H1 (cell line): ENCODE measurements at regions not wholly inside any gene's neighbourhood (a gene's known extent, or its start where the extent isn't known, plus 50 kb on each side); places are given as distances from the start of the nearest gene placed in this dataset.
A peak's percentile ranks its signal among the peaks of the same experiment; 100 is the strongest.

Source experiments
- CTCF ChIA-PET: fragments of 300-600 bp; sonication (Branson Sonifier 250); formaldehyde crosslinking; loops from one replicate; lab custom pipeline; 2021; ENCODE audit not compliant: partially characterized antibody; lab: Charles Lee
- POLR2A ChIA-PET: fragments of 300-600 bp; sonication (Branson Sonifier 250); formaldehyde crosslinking; loops from one replicate; lab custom pipeline; 2021; ENCODE audit warnings: inconsistent platforms; ENCODE audit not compliant: partially characterized antibody; lab: Charles Lee
- DNase-seq, 2 experiments: peaks; one replicate each; pipeline versions ENCODE4 v3.0.0 to v3.0.0-alpha.2; 2010 to 2022; ENCODE audit warnings: low spot score in 2 of 2, low read depth in 1 of 2, mixed read lengths in 1 of 2
- FAIRE-seq: peaks from 2 replicates; lab custom pipeline; 2011; peaks lifted over from hg19 to GRCh38; lab: Jason Lieb, UNC
- H2AFZ ChIP-seq: 2 replicates; pipeline ENCODE4 v1.8.1; 2012; ENCODE audit warnings: low read length, inconsistent platforms
- H2AK5ac ChIP-seq: 2 replicates; pipeline ENCODE4 v1.6.1; 2013; ENCODE audit warnings: low read depth, low read length
- H2BK120ac ChIP-seq: replicated peaks from 2 replicates; pipeline ENCODE3; 2013; ENCODE audit warnings: low read depth, low read length, inconsistent platforms
- H2BK12ac ChIP-seq: 2 replicates; pipeline ENCODE4 v1.6.1; 2013; ENCODE audit warnings: low read depth, low read length
- H2BK15ac ChIP-seq: 2 replicates; pipeline ENCODE4 v1.6.1; 2013; ENCODE audit warnings: low read length
- H2BK20ac ChIP-seq: 2 replicates; pipeline ENCODE4 v1.6.1; 2013; ENCODE audit warnings: low read length
- H2BK5ac ChIP-seq: 2 replicates; pipeline ENCODE4 v1.6.1; 2013; ENCODE audit warnings: low read depth, low read length
- H3K14ac ChIP-seq: 2 replicates; pipeline ENCODE4 v1.6.1; 2013; ENCODE audit warnings: inconsistent platforms; ENCODE audit not compliant: insufficient read length
- H3K18ac ChIP-seq: 2 replicates; pipeline ENCODE4 v1.6.1; 2013; ENCODE audit warnings: low read length; ENCODE audit errors: extremely low read depth
- H3K23ac ChIP-seq: 2 replicates; pipeline ENCODE4 v1.6.1; 2013; ENCODE audit warnings: inconsistent platforms; ENCODE audit not compliant: insufficient read length
- H3K23me2 ChIP-seq: 2 replicates; pipeline ENCODE4 v1.6.1; 2013; ENCODE audit warnings: low read depth, low read length
- H3K27ac ChIP-seq: 2 replicates; pipeline ENCODE4 v1.6.1; 2011; ENCODE audit warnings: low read depth, low read length, inconsistent platforms
- H3K27me3 ChIP-seq, 4 experiments: replicated peaks in 1 of 4; 1 replicate in 1 of 4; 2 replicates in 3 of 4; pipeline versions ENCODE4 v1.6.1 to v1.8.1; 2011 to 2013; ENCODE audit warnings: low read length in 3 of 4, mild to moderate bottlenecking in 3 of 4, inconsistent platforms in 2 of 4, mixed read lengths in 2 of 4, moderate library complexity in 1 of 4; ENCODE audit not compliant: control insufficient read depth in 3 of 4, insufficient read depth in 3 of 4; ENCODE audit errors: extremely low read depth in 1 of 4
- H3K36me3 ChIP-seq, 4 experiments: 2 replicates each; pipeline versions ENCODE4 v1.6.1 to v1.8.1; 2011 to 2013; ENCODE audit warnings: mild to moderate bottlenecking in 4 of 4, low read length in 3 of 4, moderate library complexity in 2 of 4, control low read depth in 1 of 4, inconsistent platforms in 1 of 4; ENCODE audit not compliant: insufficient read depth in 4 of 4, control insufficient read depth in 2 of 4
- H3K4ac ChIP-seq: replicated peaks from 2 replicates; pipeline ENCODE3; 2013; ENCODE audit warnings: low read length, low read depth, mixed read lengths, inconsistent platforms; ENCODE audit not compliant: insufficient read length
- H3K4me1 ChIP-seq, 4 experiments: replicated peaks in 1 of 4; 1 replicate in 1 of 4; 2 replicates in 3 of 4; pipeline versions ENCODE4 v1.6.1 to v1.8.1; 2011 to 2013; ENCODE audit warnings: low read length in 3 of 4, inconsistent platforms in 2 of 4, mixed read lengths in 1 of 4; ENCODE audit not compliant: insufficient read depth in 4 of 4, control insufficient read depth in 3 of 4
- H3K4me2 ChIP-seq, 2 experiments: 2 replicates each; pipeline versions ENCODE4 v1.6.1 to v1.8.1; 2011 to 2013; ENCODE audit warnings: low read depth in 2 of 2, low read length in 2 of 2, control low read depth in 1 of 2, inconsistent platforms in 1 of 2, mild to moderate bottlenecking in 1 of 2; ENCODE audit not compliant: insufficient read depth in 1 of 2
- H3K4me3 ChIP-seq, 4 experiments: fragments of 200-600, 300-600 bp in 1 of 4; sonication (generic), shearing (Covaris generic), sonication (Bioruptor Twin) in 1 of 4; 2 replicates each; pipeline versions ENCODE4 v1.5.1 to v1.8.1; 2011 to 2016; ENCODE audit warnings: low read length in 4 of 4, low read depth in 3 of 4, control low read depth in 2 of 4, inconsistent platforms in 2 of 4, mild to moderate bottlenecking in 2 of 4, mixed read lengths in 1 of 4, moderate library complexity in 1 of 4; ENCODE audit not compliant: insufficient read depth in 2 of 4; ENCODE audit errors: extremely low read depth in 1 of 4
- H3K56ac ChIP-seq: replicated peaks from 2 replicates; pipeline ENCODE3; 2013; ENCODE audit warnings: low read depth, mild to moderate bottlenecking, mixed read lengths, low read length, inconsistent platforms; ENCODE audit not compliant: insufficient read length
- H3K79me1 ChIP-seq: 2 replicates; pipeline ENCODE4 v1.6.1; 2013; ENCODE audit warnings: low read depth, low read length, control low read depth
- H3K79me2 ChIP-seq, 2 experiments: 2 replicates each; pipeline versions ENCODE4 v1.6.1 to v1.8.1; 2012 to 2013; ENCODE audit warnings: low read length in 2 of 2, mild to moderate bottlenecking in 2 of 2, inconsistent platforms in 1 of 2; ENCODE audit not compliant: insufficient read depth in 2 of 2, control insufficient read depth in 1 of 2
- H3K9ac ChIP-seq, 4 experiments: replicated peaks in 1 of 4; 1 replicate in 1 of 4; 2 replicates in 3 of 4; pipeline versions ENCODE4 v1.6.1 to v1.8.1; 2011 to 2013; ENCODE audit warnings: low read depth in 3 of 4, low read length in 3 of 4, control low read depth in 2 of 4, mild to moderate bottlenecking in 2 of 4, moderate library complexity in 2 of 4, inconsistent platforms in 1 of 4; ENCODE audit errors: extremely low read depth in 1 of 4
- H3K9me3 ChIP-seq, 2 experiments: 2 replicates each; pipeline versions ENCODE4 v1.6.1 to v1.8.1; 2012 to 2013; ENCODE audit warnings: mild to moderate bottlenecking in 2 of 2, moderate library complexity in 2 of 2, control low read depth in 1 of 2, inconsistent platforms in 1 of 2, low read depth in 1 of 2, low read length in 1 of 2, mixed read lengths in 1 of 2; ENCODE audit not compliant: insufficient read depth in 2 of 2
- H4K20me1 ChIP-seq, 2 experiments: replicated peaks in 1 of 2; 2 replicates each; pipeline versions ENCODE3 to v1.8.1; 2011 to 2013; ENCODE audit warnings: inconsistent platforms in 2 of 2, low read length in 2 of 2, mild to moderate bottlenecking in 1 of 2; ENCODE audit not compliant: insufficient read depth in 2 of 2, control insufficient read depth in 1 of 2
- H4K5ac ChIP-seq: 2 replicates; pipeline ENCODE4 v1.6.1; 2013; ENCODE audit warnings: low read length, low read depth, mixed read lengths, inconsistent platforms; ENCODE audit not compliant: insufficient read length
- H4K8ac ChIP-seq: 2 replicates; pipeline ENCODE4 v1.8.0; 2013; ENCODE audit warnings: mild to moderate bottlenecking, moderate library complexity, low read length, inconsistent platforms; ENCODE audit not compliant: insufficient read depth; ENCODE audit errors: extremely low read depth
- H4K91ac ChIP-seq: replicated peaks from 2 replicates; pipeline ENCODE3; 2013; ENCODE audit warnings: low read length, mixed read lengths, inconsistent platforms; ENCODE audit not compliant: insufficient read length
- BRCA1 ChIP-seq: IDR thresholded peaks from 2 replicates; pipeline ENCODE4 v1.6.1; 2012; ENCODE audit warnings: low read depth, low read length, improper control_type of control experiment
- CBX5 ChIP-seq: fragments of 300-800, 300-1000 bp; sonication (generic); IDR thresholded peaks from 2 replicates; pipeline ENCODE4 v1.7.1; 2016; ENCODE audit warnings: antibody characterized with exemption, low read length, low read depth
- CBX8 ChIP-seq: fragments of 300-800, 300-1000 bp; sonication (generic); IDR thresholded peaks from 2 replicates; pipeline ENCODE4 v1.7.1; 2016; ENCODE audit warnings: low read depth, low read length, borderline replicate concordance
- CHD1 ChIP-seq: IDR thresholded peaks from 2 replicates; pipeline ENCODE4 v1.6.1; 2012; ENCODE audit warnings: low read depth, low read length, improper control_type of control experiment
- FOSL1 ChIP-seq: IDR thresholded peaks from 2 replicates; pipeline ENCODE4 v1.6.1; 2011; ENCODE audit warnings: mild to moderate bottlenecking, low read depth, low read length, moderate library complexity; ENCODE audit not compliant: insufficient read depth
- JUND ChIP-seq: IDR thresholded peaks from 2 replicates; pipeline ENCODE4 v1.6.1; 2011; ENCODE audit warnings: mild to moderate bottlenecking, improper control_type of control experiment, low read length
- KDM1A ChIP-seq: fragments of 200-600, 300-600 bp; sonication (generic); IDR thresholded peaks from 2 replicates; pipeline ENCODE4 v1.7.1; 2016; ENCODE audit warnings: mild to moderate bottlenecking, low read length, borderline replicate concordance
- RNF2 ChIP-seq: fragments of 200-900, 300-1000 bp; sonication (generic); IDR thresholded peaks from 2 replicates; pipeline ENCODE4 v1.7.1; 2016; ENCODE audit warnings: borderline replicate concordance, low read depth, mild to moderate bottlenecking, antibody characterized with exemption, low read length; ENCODE audit not compliant: poor library complexity, severe bottlenecking; ENCODE audit errors: missing control alignments
- SAP30 ChIP-seq: fragments of 300-600 bp; sonication (generic); IDR thresholded peaks from 2 replicates; pipeline ENCODE4 v1.7.1; 2012; ENCODE audit warnings: low read length, moderate library complexity, mild to moderate bottlenecking, inconsistent platforms; ENCODE audit not compliant: insufficient read depth, insufficient replicate concordance
- SP4 ChIP-seq: IDR thresholded peaks from 2 replicates; pipeline ENCODE4 v1.6.1; 2012; ENCODE audit warnings: low read length, inconsistent platforms
- ZNF274 ChIP-seq: IDR thresholded peaks from 2 replicates; pipeline ENCODE4 v1.7.0; 2012; ENCODE audit warnings: low read length, borderline replicate concordance; ENCODE audit errors: extremely low read depth
- WGBS, 2 experiments: shearing (Covaris generic) in 1 of 2; methylation state at CpG; one replicate each; pipeline versions ENCODE4 v1.1.6 to v1.1.7; 2013 to 2015; ENCODE audit warnings: low lambda C conversion rate in 2 of 2, mixed read lengths in 2 of 2, inconsistent platforms in 1 of 2, low coverage in 1 of 2, missing lambda C conversion rate in 1 of 2; ENCODE audit not compliant: insufficient replicate concordance in 2 of 2, insufficient coverage in 1 of 2, insufficient read length in 1 of 2; ENCODE audit errors: extremely low coverage in 1 of 2, missing lambda C conversion rate in 1 of 2; 5-methylcytosine and 5-hydroxymethylcytosine counted together
- TF ChIP-seq, protein P1 (sequence below), 3 experiments: IDR thresholded peaks; 1 replicate in 2 of 3; 2 replicates in 1 of 3; pipeline versions ENCODE4 v1.5.1 to v1.6.1; 2011; ENCODE audit warnings: low read length in 3 of 3, mild to moderate bottlenecking in 3 of 3, inconsistent platforms in 2 of 3, low read depth in 1 of 3, moderate library complexity in 1 of 3; ENCODE audit not compliant: insufficient read depth in 1 of 3; ENCODE audit errors: control extremely low read depth in 1 of 3

- H4K5ac ChIP-seq, result no peak overlapping the region
- no peaks in the 10 kb centered on the region for H3K79me1 ChIP-seq
- POLR2A ChIA-PET, result no interaction called here
- TF ChIP-seq CHD1 (no peak), RNF2 (no peak), KDM1A (no peak), SAP30 (no peak), ZNF274 (no peak), CBX5 (no peak), SP4 (no peak), CBX8 (no peak), JUND (no peak), FOSL1 (no peak), BRCA1 (no peak)
- TF ChIP-seq, protein P1, sequence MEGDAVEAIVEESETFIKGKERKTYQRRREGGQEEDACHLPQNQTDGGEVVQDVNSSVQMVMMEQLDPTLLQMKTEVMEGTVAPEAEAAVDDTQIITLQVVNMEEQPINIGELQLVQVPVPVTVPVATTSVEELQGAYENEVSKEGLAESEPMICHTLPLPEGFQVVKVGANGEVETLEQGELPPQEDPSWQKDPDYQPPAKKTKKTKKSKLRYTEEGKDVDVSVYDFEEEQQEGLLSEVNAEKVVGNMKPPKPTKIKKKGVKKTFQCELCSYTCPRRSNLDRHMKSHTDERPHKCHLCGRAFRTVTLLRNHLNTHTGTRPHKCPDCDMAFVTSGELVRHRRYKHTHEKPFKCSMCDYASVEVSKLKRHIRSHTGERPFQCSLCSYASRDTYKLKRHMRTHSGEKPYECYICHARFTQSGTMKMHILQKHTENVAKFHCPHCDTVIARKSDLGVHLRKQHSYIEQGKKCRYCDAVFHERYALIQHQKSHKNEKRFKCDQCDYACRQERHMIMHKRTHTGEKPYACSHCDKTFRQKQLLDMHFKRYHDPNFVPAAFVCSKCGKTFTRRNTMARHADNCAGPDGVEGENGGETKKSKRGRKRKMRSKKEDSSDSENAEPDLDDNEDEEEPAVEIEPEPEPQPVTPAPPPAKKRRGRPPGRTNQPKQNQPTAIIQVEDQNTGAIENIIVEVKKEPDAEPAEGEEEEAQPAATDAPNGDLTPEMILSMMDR (IDR thresholded peaks at IDR 0.05; ENCODE audit: control extremely low read depth in 1 of 3, insufficient read depth in 1 of 3, low read depth in 1 of 3, low read length in 3 of 3), result no peak
These were observed 425.3 kb downstream of the KIF16B start for GRCh38 chr20:16147916-16148315.

More at GRCh38 chr20:16147916-16148315, 425.3 kb downstream of the KIF16B start:
- Histone ChIP-seq H2AFZ (peak overlapping the region; percentile 77; the same call in 1 of the 2 replicates), H3K4ac (no peak overlapping the region), H2BK120ac (no peak overlapping the region), H2BK12ac (no peak overlapping the region), H3K4me1 (no peaks in the 10 kb centered on the region), H3K4me2 (no peak overlapping the region), H4K20me1 (no peaks in the 10 kb centered on the region), H2BK20ac (no peak overlapping the region), H3K79me2 (no peaks in the 10 kb centered on the region), H4K8ac (no peak overlapping the region), H2BK5ac (no peak overlapping the region), H3K9me3 (no peaks in the 10 kb centered on the region), H3K4me3 (no peak overlapping the region), H3K9ac (no peak overlapping the region), H3K27ac (no peak overlapping the region), H3K23me2 (no peaks in the 10 kb centered on the region), H3K14ac (no peak overlapping the region), H4K91ac (no peak overlapping the region), H3K36me3 (no peaks in the 10 kb centered on the region), H3K18ac (no peak overlapping the region), H3K56ac (no peak overlapping the region), H3K27me3 (no peaks in the 10 kb centered on the region), H2AK5ac (no peak overlapping the region), H2BK15ac (no peak overlapping the region), H3K23ac (no peak overlapping the region)
- DNase-seq (no peak), FAIRE-seq (no peak)
- CTCF ChIA-PET, result no interaction called here
- 79% methylated on average over 2 of the region's 2 CpGs; no CpG with 5 or more reads in 1 of the 2 experiments for WGBS, 2 experiments
